Lung (tissue), 11 donors: ENCODE measurements at regions not wholly inside any gene's neighbourhood (a gene's known extent, or its start where the extent isn't known, plus 50 kb on each side); places are given as distances from the start of the nearest gene placed in this dataset.
A peak's percentile ranks its signal among the peaks of the same experiment; 100 is the strongest.

Experiments
- ATAC-seq: fragments of 200-7000 bp; cut with Tn5 transposase; one replicate; pipeline ENCODE4 v1.9.1; 2020; ENCODE audit warnings: moderate number of reproducible peaks; ENCODE audit not compliant: insufficient read depth, low FRiP score
- DNase-seq, 3 donors: peaks; one replicate each; pipeline ENCODE4 v3.0.0-alpha.2; 2013 to 2017
- H3K27ac ChIP-seq, 2 donors: one replicate each; pipeline ENCODE4 v1.5.1; 2013; ENCODE audit warnings: mild to moderate bottlenecking in 2 of 2, moderate library complexity in 2 of 2, control low read depth in 1 of 2, inconsistent platforms in 1 of 2, low read depth in 1 of 2, low read length in 1 of 2
- H3K27me3 ChIP-seq, 3 donors: one replicate each; pipeline ENCODE4 v1.5.1; 2013; ENCODE audit warnings: low read length in 2 of 3; ENCODE audit not compliant: control insufficient read depth in 3 of 3, insufficient read depth in 3 of 3
- H3K36me3 ChIP-seq, 4 donors: one replicate each; pipeline ENCODE4 v1.5.1; 2013; ENCODE audit warnings: low read length in 4 of 4, mild to moderate bottlenecking in 1 of 4, moderate library complexity in 1 of 4; ENCODE audit not compliant: control insufficient read depth in 4 of 4, insufficient read depth in 4 of 4
- H3K4me1 ChIP-seq, 5 donors: one replicate each; pipeline ENCODE4 v1.5.1; 2013; ENCODE audit warnings: low read length in 5 of 5, mild to moderate bottlenecking in 2 of 5, moderate library complexity in 1 of 5; ENCODE audit not compliant: control insufficient read depth in 5 of 5, insufficient read depth in 5 of 5
- H3K4me3 ChIP-seq: one replicate; pipeline ENCODE4 v1.5.1; 2013; ENCODE audit warnings: mild to moderate bottlenecking, control low read depth, moderate library complexity
- H3K9ac ChIP-seq, 2 donors: one replicate each; pipeline ENCODE4 v1.5.1; 2013; ENCODE audit warnings: low read length in 2 of 2, control low read depth in 1 of 2; ENCODE audit not compliant: insufficient read depth in 1 of 2
- H3K9me3 ChIP-seq, 4 donors: one replicate each; pipeline ENCODE4 v1.5.1; 2013; ENCODE audit warnings: low read length in 3 of 4, mild to moderate bottlenecking in 1 of 4, moderate library complexity in 1 of 4; ENCODE audit not compliant: control insufficient read depth in 4 of 4, insufficient read depth in 3 of 4
- CTCF ChIP-seq: IDR thresholded peaks from 2 replicates; pipeline ENCODE4 v1.5.1; 2012; ENCODE audit warnings: mild to moderate bottlenecking; ENCODE audit errors: control extremely low read depth, extremely low read depth
- WGBS, 2 donors: extraction: QIAGEN DNeasy Blood & Tissue Kit; methylation state at CpG; one replicate each; pipeline ENCODE4 v1.1.7; 2013; 5-methylcytosine and 5-hydroxymethylcytosine counted together
- donor health status: control.
- donor health status: control.
- donor health status: Bipolar disorder and iron deficiency.
- donor health status: healthy.
- donor health status: DM: yes; HTN: yes; CAD: no.

GRCh38 chr4:173669460-173670179, 139.6 kb upstream of the HAND2 start:
- no peak overlapping the region for H3K9ac ChIP-seq
- no peak for TF ChIP-seq CTCF
- no peak overlapping the region for H3K4me3 ChIP-seq
- no peaks in the 10 kb centered on the region for H3K27me3 ChIP-seq
- H3K36me3 ChIP-seq = no peaks in the 10 kb centered on the region
- peak overlapping the region in 1 of 2 donors; percentile 89 for H3K27ac ChIP-seq
- DNase-seq (no peak), ATAC-seq (no peak)
- H3K9me3 ChIP-seq = no peaks in the 10 kb centered on the region
- WGBS, 2 donors = 45 to 59% methylated on average over 4 of the region's 4 CpGs
- no peaks in the 10 kb centered on the region for H3K4me1 ChIP-seq

GRCh38 chr4:173661001-173661400, 131.0 kb upstream of the HAND2 start:
- no peaks in the 10 kb centered on the region for H3K36me3 ChIP-seq
- no peak overlapping the region for H3K27ac ChIP-seq
- no peaks in the 10 kb centered on the region for H3K27me3 ChIP-seq
- ATAC-seq (no peak), DNase-seq (no peak)
- no peak overlapping the region for H3K4me3 ChIP-seq
- H3K9ac ChIP-seq = no peak overlapping the region
- TF ChIP-seq CTCF = no peak
- no peaks in the 10 kb centered on the region for H3K4me1 ChIP-seq
- peaks cover 0 to 2% (median 1%) of the 10 kb centered on the region in 4 donors for H3K9me3 ChIP-seq

- no peaks in the 10 kb centered on the region for H3K9me3 ChIP-seq
- DNase-seq (no peak), ATAC-seq (no peak)
- no peaks in the 10 kb centered on the region for H3K36me3 ChIP-seq
- no peak for TF ChIP-seq CTCF
- H3K9ac ChIP-seq = no peak overlapping the region
- H3K27ac ChIP-seq = no peak overlapping the region
- H3K27me3 ChIP-seq = no peaks in the 10 kb centered on the region
- H3K4me3 ChIP-seq = no peak overlapping the region
- WGBS, 2 donors = 85 to 88% methylated on average over 4 of the region's 4 CpGs
- peaks cover 0 to 4% (median 2%) of the 10 kb centered on the region in 5 donors for H3K4me1 ChIP-seq
Observed at GRCh38 chr4:173656898-173657297, 126.9 kb upstream of the HAND2 start.
